Stimulated activated CD8-positive, alpha-beta memory T cell treated with anti-CD3 and anti-CD28 coated beads, Interleukin-7, amount 100 ng/mL, for 48 hours (primary cell): ENCODE measurements at regions not wholly inside any gene's neighbourhood (a gene's known extent, or its start where the extent isn't known, plus 50 kb on each side); places are given as distances from the start of the nearest gene placed in this dataset.

Experiments
- DNase-seq, 2 donors: peaks; one replicate each; pipeline ENCODE4 v3.0.0-alpha.2; 2020; ENCODE audit warnings: low read depth in 1 of 2; ENCODE audit errors: extremely low read depth in 1 of 2

- DNase-seq = no peak
Measured at GRCh38 chr12:60834372-60834771, 1238.5 kb downstream of the SLC16A7 start.

GRCh38 chr12:60834806-60835205 lies 1239.0 kb downstream of the SLC16A7 start:
- no peak for DNase-seq

DNA sequence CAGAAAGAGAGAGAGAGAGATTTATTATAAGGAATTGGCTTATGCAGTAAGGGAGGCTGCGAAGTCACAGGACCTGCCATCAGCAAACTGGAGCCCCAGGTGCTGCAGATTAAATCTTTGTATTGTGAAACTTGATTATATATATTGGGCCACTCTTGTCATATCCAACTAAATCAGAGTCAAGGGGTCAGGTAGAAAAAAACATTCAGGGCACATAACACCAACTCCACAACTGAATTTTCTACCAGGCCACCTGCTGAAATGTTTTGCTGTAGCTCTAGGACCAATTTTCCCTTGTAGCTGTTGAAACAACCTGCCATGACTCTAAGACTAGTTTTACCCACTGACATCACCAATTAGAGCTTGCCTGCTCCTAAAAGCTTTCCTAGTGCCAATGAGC lies 1240.8 kb downstream of the SLC16A7 start:
- no peak for DNase-seq

GRCh38 chr12:60842181-60842580 lies 1246.4 kb downstream of the SLC16A7 start:
- no peak for DNase-seq

- DNase-seq = no peak
Measured at GRCh38 chr12:60844101-60844500, 1248.3 kb downstream of the SLC16A7 start.

DNA sequence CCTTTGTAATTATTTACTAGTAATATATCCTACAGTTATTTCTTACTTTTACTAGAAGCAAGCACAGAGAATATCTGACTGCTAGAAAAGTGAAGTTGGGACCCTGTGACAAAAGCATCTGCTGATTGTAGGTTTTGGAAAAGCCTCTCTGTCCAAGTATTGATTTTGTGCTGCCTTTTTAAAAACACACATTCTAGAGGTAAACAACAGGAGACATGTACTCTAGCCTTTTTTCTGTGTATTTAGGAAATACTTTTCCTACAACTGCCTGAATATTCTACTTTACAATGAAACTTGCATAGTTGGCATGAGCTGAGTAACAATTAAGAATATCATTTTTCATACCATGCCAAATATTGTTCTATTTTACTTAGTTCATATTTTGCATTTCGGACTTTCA lies 1249.0 kb downstream of the SLC16A7 start:
- no peak for DNase-seq

DNA sequence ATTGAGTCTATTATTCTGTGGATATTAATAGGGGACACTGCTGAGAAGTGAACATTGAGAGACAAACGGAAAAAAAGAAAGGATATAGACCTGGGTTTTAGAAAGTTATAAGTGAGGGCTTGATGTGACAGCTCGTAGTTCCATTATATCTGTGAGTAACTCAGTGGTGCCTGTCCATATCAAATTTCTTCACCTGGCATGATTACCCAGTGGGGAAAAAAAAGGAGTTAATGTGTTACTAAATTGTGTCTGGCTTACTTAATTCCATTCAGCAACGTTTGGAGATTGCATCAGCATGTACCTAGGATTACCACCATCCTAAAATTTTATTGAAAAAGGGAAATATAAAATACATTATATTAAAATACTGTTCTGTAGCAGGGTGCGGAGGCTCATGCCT lies 1249.9 kb downstream of the SLC16A7 start:
- DNase-seq = no peak

DNA sequence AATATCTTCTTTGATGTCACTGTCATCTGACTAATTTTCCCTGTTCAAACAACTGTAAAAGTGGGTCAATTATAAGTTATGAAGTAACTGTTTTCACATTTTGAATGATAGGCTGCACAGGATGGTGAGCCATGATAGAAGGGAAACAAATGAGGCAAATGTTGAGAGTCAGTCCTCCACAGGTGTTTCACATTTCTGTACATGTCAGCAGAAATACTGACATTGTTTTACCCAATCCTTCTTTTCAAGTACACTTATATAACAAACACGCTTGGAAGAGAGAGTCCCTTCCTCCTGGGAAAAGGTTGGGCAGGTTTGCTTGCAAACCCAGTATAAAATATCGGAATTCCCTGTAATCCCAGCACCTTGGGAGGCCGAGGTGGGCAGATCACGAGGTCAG lies 1251.5 kb downstream of the SLC16A7 start:
- DNase-seq = no peak

DNA sequence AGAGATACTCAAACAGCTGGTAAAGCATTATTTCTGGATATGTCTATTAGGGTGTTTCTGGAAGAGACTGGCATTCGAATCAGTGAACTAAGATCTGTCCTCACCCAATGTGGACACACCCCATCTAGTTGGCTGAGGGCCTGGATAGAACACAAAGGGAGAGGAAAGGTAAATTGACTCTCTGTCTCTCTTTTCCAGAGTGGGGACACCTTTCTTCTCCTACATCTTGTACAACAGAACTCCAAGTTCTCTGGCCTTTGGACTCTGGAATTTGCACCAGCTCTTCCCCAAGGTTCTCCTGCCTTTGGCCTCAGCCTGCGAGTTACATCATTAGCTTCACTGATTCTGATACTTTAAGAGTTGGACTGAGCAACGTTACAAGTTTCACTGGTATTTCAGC lies 1253.9 kb downstream of the SLC16A7 start:
- DNase-seq = no peak

DNA sequence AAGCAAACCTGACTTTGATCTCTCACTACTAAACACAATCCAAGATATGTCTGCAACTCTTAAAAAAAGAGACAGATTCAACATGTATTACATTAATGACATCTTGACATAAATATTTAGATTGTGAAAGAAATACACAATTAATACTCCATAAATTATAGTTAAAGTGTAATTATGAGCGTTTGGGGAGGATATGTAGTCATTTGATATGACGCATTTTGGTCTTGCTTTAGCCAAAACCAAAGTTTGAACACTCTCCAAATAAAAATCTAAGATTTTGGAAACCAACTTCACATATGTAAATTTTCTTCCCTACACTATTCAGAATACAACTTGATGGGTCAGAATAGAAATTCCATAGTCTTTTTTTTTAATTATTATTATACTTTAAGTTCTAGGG lies 1257.6 kb downstream of the SLC16A7 start:
- no peak for DNase-seq

DNA sequence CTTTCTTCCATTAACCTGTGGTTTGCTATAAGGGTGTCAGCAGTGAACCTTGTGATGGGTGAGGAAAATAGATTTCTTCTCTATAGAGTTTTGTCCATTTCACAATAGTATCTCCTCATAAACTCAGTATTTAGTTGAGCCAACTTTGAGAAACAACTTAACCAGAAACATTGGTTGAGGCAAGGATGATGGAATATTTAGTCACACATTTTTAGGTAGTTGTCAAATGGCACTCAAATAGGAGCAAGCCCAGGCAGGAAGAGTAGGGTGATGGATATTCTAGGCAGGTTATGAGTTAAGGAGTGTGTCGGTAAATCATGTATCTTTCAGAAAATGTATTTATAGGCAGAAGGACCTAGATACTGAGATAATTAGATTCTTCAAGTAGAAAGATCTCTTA lies 1267.6 kb downstream of the SLC16A7 start:
- DNase-seq = no peak

- DNase-seq = no peak
Measured at GRCh38 chr12:60872219-60872618, 1276.4 kb downstream of the SLC16A7 start.

DNA sequence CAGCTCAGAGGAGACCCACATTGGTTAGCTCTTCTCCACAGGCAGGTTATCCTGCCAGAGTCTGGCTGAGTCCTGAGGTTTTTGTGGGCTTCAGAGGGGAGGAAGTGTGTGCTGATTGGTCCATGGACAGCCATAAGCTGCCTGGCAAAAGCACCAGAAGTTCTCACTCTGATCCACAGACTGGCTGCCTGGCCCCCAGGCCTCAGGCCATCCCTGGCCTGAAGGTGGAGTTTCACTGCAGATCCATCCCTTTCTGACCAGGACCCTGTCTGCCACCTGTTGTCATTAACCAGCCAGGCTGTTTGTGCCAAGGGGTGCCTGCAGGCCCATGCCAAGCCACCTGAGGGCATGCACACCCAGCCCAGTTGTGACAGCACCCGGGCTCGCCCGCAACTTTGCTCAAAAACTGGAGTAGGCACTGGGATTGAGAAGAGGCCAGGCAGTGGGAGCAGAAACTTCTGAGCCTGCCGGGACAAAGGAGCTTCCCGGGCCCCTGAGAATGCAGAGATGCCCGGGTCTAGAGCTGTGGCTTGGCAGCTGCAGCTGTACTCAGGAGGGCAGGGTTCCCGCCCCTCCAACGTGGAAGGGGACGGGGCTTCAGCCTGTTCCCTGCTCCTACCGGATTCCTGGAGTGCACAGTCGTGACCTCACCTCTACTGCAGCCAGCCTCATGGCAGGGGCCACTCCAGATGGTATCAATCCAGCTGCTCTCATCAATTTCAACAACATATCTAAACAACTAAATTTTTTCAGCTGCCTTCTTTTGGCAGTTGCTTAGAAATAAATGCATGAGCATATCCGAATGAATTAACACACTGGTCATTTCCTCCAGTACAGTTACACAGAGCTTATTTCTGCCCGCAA lies 1277.3 kb downstream of the SLC16A7 start:
- DNase-seq = no peak

GRCh38 chr12:60874091-60874490 lies 1278.3 kb downstream of the SLC16A7 start:
- DNase-seq = no peak

DNA sequence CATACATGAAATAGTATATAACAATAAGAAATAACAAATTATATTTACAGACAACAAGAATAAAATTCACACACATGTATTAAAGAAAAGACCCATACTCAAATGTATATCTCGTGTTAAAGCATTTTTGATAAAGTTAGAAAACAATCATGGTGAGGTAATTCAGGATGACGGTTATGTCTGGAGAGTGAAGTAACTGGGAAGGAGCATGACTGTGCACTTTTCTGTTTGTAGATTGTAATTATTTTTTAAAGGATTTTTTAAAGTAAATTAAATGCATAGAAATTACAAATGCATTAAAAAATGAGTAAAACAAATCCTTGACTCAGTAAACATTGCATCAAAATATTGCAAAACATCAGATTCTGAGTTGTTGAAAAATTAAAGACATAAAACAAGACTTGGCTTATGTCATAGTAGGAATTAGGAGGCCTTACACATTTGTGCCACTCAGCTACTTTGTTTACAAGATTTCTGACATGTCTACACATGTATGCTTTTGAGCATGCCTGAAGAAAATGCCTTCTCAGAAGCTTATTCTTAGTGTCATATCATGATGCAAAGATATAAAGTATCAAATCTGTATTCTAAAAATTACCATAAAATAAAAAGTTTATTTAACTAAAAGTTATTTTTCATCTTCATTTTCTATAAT lies 1325.1 kb downstream of the SLC16A7 start:
- DNase-seq = no peak

DNA sequence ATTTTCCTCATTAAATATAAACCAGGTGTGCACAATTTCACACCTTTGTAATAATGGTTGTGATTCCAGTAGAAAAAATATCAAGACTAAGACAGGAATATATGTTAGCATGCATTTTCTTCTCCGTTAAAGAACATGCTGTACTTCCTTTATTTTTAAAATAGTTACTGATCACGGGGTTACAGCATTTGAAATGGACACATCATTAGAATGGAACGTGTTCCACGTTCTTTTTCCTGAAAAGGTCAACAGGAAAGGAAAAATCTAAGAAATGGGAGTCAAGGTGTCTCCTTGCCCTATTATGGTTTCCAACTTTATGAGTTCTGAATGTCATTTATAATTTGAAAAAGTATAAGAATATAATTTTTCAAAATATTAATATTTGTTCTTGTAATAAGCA lies 1325.7 kb downstream of the SLC16A7 start:
- DNase-seq = no peak

- DNase-seq = no peak
Measured at GRCh38 chr12:60926256-60926655, 1330.4 kb downstream of the SLC16A7 start.

DNA sequence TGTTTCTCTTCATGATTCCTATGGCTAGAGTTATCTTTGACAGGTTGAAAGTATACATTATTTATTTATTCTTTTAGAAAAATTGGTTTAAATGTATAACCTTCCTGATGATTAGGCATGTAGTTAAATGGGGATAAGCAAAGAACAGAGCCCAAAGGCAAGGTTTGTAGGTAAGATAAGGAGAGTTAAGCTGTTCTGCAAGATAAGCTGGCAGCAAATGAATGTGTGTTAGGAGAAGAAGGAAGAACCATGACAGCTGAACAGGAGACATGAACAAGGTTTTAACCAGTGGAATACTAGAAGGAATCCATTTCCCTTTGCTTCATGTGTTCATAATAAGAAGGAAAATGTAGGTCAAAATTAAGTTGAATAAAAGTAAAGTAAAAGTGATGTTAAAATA lies 1330.1 kb upstream of the USP15 start:
- DNase-seq = no peak

GRCh38 chr12:60935981-60936761 lies 1324.0 kb upstream of the USP15 start:
- DNase-seq = no peak

- DNase-seq = no peak
Measured at GRCh38 chr12:60947533-60947932, 1312.7 kb upstream of the USP15 start.

GRCh38 chr12:60967128-60967527 lies 1293.1 kb upstream of the USP15 start:
- DNase-seq = no peak

DNA sequence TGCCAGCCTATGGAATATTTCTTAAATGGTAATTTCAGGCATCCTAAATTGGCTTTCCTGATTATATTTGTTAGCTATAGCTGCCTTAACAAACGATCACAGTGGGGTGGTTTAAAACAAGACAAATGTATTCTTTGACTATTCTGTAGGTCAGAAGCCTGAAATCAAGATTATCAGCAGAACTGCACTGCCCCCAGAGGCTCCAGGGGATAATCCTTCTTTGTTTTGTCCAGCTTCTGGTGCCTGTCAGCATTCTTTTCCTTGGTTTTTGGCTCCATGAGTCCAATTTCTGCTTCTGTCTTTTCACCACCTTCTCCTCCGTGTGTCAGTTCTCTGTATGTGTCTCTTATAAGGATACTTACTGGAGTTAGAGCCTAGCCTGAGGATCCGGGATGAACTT lies 1282.2 kb upstream of the USP15 start:
- DNase-seq = no peak
